GM21423 (cell line): ENCODE measurements at regions not wholly inside any gene's neighbourhood (a gene's known extent, or its start where the extent isn't known, plus 50 kb on each side); places are given as distances from the start of the nearest gene placed in this dataset.
"Not testable (repeated sequence)": the region's sequence is repeated elsewhere in the genome, so short reads cannot be mapped to it uniquely, and the experiment has no call there.

Experiments used
- ATAC-seq: cut with Tn5 transposase; IDR thresholded peaks from one replicate; pipeline ENCODE4 v1.9.1; 2021; ENCODE audit warnings: mild to moderate bottlenecking, moderate library complexity; ENCODE audit not compliant: unreplicated experiment

DNA sequence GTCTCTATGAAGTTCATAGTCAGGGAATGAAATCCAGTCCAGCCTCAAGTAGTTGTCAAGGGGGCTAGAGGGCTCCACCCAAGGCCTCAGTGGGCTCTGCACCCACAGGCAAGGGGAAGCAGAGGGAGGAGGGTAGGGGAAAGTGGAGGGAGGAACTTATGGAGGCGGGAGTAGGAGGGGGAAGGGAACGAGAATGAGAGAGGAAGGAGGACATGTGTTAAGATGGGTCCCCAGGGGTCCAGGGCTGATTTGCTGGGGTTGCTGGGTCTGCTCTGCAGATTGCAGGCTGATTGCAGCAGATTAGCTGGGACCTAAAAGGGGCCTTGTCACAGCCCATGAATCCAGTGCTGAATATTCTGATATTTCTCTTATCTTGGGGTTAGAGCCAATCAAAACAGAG is 166.9 kb upstream of the IL12B start:
- ATAC-seq: no peak

DNA sequence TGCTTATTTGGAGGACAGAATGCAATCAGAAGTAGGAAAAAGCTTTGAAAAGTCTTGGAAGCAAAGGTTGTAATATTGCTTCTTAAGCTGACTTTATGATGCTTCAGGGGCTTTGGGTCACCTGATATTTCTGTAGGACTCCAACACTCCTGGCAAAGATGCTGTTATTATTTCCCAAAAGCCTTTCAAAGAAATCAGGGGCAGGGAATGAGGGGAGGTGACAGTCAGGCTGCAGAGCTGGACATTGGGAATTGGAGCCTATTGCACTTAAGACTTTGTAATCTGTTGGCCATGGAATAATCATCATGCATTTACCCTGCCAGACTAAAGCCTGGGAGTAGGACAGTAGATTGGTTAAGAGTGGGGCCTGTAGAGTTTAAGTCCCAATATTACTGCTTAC is 168.3 kb upstream of the IL12B start:
- no peak for ATAC-seq

DNA sequence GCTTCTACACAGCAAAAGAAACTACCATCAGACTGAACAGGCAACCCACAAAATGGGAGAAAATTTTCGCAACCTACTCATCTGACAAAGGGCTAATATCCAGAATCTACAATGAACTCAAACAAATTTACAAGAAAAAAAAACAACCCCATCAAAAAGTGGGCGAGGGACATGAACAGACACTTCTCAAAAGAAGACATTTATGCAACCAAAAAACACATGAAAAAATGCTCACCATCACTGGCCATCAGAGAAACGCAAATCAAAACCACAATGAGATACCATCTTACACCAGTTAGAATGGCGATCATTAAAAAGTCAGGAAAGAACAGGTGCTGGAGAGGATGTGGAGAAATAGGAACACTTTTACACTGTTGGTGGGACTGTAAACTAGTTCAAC is 171.8 kb upstream of the IL12B start:
- not testable (repeated sequence) for ATAC-seq

DNA sequence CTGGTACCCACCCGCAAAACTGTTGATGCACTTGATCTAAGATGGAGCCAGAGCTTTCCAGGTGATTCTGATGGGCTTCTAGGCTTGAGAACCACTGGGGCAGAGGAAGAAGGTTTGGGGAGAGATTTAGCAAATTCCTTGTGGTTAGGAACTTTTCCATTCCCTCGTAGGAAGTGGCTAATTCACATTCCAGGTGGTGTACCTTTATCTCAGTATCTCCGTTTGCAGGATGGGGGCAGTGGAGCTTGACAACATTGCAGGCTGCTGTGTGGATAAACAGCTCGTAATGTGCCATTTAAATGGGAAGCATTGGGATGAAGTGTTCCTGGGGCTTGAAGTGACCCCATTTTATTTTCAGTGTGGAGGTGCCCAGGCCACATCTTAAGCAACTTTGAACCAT is 172.9 kb upstream of the IL12B start:
- ATAC-seq: no peak

DNA sequence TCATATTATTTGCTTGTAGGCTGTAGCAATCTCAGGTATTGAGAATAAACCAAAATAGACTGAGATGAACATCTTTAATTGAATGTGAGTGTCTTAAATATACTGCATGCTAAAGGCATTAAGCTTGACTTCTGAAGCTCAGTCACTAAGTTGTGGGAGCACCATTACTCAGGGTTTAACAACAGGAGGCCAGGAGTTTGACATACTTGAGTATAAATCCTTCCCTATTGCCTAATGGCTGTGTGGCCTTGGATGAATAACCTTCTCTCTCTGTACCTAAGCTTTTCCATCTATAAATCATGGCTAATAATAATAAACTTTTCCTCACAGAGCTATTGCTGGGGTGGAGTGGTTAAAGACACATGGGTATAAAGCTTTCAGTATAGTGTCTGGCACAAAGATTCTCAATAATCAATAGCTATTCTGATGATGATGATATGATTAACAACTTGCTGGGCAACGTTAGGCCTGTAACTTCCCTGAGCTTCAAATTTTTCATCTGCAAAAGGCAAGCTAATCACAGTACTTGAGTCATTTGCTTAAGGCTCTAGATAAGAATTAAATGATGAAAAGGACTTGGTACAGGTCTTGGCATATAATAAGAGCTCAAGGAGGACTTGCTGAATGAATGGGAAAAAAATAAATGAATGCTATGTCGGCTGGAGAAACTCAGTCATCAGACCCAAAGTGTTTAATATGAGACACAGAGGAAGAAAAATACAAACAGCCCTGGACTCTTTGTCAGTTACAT is 174.0 kb upstream of the IL12B start:
- ATAC-seq: no peak

DNA sequence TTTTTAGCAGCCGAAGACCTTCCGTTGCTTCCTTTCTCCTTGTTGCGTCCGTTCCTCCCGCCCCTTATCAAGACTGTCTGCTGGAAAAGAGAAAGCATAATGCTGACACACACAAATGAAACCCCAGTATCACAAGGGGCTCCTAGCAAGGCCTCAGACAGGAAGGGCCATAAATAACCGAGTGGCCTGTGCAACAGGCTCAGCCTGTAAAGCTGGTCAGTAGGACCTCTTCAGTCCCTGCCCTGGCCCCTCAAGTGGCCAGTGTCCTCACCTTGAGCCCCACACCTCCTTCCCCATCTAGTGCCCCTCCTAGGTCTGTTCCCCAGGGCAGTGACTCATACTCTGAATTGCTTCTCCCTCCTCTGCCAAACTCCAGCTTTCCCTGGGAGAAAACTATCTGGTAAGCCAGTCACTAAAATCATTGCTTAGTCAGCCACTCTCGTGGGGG is 174.6 kb upstream of the IL12B start:
- ATAC-seq: no peak

DNA sequence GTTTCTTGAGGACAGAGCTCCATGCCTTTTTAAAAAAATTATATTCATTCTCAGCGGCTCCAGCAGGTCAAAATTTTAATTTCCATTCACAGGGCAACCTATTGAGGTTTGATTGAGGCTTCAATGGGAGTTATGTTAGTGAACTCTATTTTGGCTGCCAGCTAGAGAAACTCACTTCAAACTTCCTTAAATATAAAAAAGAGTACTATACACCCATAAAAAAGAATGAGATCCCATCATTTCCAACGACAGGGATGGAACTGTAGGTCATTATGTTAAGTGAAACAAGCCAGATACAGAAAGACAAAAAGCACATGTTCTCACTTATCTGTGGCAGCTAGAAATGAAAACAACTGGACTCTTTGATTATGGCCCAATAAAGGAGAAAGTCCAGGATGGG is 176.8 kb upstream of the IL12B start:
- no peak for ATAC-seq

DNA sequence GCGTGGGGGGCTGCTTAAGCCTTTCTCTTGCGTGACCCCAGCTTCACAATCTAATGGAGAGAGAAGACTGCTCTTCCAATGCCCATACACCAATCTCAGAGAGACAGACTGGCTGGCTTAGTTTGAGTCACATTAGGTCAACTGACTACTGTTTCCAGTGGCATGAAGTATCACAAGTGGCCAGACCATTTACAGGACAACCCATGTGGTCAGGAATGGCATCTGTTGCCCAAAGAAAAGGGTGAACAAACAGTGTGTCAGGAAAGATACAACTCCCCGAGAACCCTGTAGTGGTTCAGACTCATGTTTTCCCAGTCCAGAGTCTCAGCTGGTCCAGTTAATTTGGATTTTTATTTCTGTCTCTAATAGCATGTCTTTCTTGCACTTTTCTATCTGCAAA is 177.4 kb upstream of the IL12B start:
- ATAC-seq: no peak

DNA sequence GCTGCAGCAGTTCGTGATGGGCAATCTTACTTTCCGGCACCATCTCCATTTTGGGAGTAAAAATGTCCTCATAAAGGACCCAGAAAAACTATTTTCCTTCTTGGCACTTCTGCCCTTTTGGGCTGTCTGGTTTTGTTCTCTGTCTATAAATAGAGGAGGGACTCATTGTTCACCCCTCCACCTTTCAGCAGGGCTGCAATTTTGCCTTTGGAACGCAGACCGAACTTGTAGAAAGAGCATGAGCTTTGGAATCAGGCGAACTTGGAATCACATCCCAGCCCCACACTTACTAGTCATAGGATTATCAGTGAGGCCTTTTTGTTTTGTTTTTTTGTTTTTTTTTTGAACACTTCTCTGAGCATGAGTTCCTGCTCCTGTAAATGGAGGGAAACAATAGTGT is 178.1 kb upstream of the IL12B start:
- ATAC-seq: no peak

DNA sequence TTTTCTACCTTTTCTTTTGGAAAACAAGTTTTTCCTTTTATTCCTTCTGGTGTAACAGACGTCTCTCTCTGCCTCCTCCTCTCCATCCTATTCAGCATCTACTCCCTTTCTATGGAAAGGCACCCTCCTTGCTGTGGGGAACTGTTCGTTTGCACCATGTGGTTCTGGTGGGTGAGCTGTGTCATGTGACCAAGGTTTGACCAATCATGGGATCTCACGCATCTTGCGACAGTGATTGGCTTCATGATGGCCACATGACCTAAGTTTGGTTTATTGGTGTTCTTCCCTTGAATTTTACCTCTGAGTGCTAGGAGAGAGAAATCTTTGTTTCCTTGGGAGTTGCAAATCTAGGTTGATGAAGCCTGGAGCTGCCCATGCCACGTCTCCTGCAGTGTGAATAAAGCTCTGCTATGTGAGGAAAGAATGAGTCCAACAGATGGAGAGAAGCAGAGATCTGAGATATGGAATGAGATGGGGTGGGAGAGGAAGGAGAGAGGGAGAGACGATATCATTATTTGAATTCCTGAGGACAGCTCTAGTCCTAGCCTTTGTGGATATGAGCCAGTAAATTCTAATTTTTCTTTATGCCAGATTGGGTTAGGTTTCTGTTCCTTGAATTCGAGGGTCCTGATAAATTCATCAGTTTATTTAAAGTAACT is 178.8 kb upstream of the IL12B start:
- no peak for ATAC-seq

DNA sequence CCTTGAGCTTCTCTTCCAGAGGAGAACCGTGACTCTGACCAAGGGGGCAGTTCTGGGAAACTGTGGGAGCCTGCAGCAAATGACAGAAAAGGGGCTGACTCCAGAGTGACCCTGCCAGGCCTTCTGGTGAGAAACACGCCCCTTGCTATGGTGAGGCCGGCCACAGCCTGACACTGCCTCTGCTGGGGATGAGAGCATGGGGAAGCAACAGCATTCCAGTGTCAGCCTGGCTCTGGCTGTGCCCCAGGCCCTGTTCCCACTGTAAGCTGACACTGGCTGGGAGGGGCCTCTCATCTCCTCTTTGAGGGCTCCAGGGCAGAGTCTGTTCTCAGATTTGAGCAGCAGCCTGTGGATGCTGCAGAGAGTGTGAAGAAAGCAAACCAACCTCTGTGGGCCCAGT is 180.0 kb upstream of the IL12B start:
- no peak for ATAC-seq

DNA sequence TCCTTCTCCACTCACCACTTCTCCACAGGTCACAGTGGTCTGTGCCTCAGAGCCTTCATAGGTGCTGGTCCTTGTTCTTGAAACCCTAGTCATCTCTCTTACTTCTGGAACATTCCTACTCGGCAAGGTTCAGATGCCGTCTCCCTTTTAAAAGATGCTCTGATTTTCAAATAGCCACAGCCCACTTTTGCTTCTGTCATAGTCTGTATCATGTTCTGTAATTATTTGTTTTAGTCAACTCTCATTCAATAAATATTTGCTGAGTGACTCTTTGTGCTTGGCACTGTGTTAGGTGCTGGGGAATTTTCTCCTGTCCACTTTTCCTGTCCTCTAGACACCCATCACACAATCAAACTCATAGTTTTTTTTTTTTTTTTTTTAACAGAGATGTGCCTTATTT is 181.3 kb upstream of the IL12B start:
- ATAC-seq: no peak

DNA sequence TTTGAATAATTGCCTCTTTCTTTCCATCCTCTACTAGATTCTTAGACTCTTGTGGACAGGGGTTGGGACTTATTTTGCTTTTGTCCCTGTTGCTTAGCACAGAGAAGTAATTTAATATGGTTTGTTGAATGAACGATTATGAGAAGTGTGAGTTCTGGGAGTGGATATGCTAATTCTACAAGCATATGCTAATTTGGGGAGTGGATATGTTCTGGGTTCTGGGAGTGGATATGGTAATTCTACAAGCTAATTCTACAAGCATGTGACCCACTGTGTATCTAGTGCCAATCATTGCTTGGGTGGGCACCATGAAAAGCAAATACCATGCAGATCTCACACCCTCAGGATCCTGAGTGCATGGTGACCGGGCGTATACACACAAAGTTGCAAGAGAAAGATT is 181.8 kb upstream of the IL12B start:
- no peak for ATAC-seq

DNA sequence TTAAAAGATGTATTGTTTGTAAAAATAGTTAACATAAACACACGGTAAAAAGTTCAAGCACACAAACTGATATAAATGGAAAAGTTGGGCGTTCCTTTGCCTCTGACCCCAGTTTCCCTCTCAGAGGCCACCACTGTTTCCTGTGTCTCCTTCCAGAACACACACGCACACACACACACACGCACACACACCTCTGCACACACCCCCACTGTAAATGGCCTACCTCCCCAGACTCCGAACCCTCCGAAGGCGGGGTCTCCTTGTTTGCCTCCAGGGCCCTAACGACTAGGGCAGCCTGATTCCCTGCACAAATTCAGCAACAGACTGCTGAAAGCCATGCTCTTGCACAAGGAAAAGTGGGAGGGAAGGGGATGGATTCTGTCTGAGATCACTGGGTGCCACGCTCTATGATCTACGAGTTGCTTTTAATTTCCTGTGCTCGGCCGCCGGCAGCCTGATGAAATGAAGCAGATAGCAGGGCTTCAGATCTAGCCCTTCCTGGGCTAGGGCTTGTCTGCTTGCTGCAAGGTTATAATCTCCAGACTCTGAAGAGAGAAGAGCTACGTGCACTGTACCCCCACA is 184.0 kb upstream of the IL12B start:
- no peak for ATAC-seq

DNA sequence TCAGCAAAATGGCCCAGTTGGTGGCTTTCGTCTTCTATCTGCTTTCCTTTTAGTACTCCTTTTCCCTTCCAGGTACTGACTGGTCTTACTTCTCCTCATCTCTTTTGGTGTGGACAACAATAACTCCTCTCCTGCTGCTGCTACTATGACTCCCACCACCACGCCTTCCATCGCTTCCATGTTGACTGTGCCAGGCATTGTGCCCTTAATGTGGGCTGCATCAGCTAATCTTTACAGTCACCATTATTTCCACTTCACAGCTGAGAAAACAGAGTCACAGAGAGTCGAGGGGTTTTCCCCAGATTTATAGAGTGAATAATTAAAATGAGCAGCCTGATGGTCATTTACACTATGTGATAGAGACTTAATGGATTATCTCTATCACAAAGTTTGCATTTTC is 184.9 kb upstream of the IL12B start:
- no peak for ATAC-seq

DNA sequence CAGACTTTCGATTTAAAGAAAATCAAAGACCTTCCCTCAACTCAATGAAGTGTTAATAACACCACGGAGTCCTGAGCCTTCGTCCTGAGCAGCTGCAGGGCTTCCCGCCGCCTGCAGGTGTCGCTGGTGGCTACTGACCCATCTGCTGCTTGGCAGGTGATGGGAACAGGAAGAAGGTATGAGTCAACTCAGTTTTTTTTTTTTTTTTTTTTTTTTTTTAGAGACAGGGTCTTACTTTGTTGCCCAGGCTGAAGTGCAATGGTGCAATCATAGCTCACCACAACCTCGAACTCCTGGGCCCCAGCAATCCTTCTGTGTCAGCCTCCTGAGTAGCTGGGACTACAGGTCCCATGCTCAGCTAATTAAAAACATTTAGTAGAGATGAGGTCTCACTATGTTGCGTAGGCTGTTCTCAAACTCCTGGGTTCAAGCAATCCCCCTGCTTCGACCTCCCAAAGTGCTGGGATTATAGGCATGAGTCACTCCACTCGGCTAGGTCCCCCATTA is 185.7 kb upstream of the IL12B start:
- ATAC-seq: peak; percentile 86

DNA sequence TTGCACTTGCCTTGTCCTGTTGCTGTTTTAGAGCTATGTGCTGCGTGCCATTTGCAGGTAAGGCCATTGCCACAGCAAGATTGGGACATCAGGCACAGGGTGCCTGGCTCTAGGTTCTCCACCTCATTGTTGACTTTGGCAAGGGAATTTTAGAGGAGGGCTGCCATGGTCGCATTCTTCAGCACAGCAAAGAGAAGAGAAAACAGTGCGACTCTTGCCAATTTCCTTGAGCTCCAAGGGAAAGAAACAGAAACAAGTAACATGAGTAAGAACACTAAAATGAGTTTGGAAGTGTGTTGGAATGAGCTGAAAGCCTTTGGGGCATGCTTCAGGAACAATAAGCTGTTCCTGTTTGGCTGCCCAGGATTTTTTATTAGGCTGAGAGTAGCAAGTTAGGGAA is 188.1 kb upstream of the IL12B start:
- ATAC-seq: no peak

DNA sequence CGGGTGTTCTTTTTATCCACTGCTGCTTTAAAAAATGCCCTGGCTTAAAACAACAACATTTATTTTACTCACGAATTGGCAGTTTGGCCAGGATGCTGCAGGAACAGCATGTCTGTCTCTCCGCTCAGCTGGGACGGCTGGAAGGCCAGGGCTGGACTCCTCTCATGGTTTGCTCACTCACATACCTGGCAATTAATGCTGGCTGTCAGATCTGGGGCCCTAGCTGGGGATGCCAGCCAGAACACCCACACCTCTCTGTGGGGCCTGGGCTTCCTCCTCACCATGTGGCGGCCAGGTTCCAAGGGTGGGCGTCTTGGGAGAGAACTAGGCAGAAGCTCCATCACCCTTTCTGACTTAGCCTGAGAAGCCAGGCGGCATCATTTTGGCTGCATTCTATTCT is 189.1 kb upstream of the IL12B start:
- no peak for ATAC-seq

DNA sequence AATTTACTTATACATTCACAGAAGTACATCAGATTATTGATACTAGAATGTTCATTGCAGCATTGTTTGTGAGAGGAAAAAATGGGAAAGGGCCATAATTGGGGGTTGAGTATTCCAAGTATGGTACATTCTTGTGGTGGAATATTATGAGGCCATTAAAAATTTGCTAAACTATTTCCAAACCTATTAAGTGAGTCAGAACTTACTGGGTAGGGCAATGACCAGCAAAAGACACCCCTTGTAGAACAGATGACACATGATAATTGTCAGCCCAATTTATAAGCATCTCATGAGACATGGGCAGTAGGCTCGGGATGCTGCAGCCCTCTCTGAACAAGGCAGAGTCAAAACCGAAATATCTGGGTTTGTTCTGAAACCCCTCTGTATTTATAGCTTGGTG is 192.6 kb upstream of the IL12B start:
- no peak for ATAC-seq

DNA sequence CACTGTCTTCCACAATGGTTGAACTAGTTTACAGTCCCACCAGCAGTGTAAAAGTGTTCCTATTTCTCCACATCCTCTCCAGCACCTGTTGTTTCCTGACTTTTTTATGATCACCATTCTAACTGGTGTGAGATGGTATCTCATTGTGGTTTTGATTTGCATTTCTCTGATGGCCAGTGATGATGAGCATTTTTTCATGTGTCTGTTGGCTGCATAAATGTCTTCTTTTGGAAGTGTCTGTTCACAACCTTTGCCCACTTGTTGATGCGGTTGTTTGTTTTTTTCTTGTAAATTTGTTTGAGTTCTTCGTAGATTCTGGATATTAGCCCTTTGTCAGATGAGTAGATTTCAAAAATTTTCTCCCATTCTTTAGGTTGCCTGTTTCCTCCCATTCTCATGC is 194.0 kb upstream of the IL12B start:
- ATAC-seq: not testable (repeated sequence)

DNA sequence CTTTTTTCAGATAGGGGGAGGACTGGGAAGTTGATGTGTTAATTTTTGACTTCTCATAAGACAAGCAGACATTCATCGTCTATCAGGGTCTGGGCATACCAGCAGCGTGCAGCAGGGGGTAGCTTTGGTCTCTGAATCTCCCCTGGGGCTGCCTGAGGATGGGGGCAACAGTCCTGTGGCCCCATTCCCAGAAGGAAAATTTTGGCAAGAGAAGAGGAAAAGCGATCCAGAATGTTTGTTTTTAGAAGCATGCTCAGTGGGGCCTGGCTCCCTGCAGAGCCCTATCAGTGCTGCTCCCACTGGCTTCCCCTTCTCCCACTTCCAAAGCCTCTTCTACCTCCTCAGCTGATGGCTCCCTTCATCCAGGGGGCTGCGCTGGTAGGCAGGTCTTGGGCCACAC is 194.8 kb upstream of the IL12B start:
- ATAC-seq: no peak

DNA sequence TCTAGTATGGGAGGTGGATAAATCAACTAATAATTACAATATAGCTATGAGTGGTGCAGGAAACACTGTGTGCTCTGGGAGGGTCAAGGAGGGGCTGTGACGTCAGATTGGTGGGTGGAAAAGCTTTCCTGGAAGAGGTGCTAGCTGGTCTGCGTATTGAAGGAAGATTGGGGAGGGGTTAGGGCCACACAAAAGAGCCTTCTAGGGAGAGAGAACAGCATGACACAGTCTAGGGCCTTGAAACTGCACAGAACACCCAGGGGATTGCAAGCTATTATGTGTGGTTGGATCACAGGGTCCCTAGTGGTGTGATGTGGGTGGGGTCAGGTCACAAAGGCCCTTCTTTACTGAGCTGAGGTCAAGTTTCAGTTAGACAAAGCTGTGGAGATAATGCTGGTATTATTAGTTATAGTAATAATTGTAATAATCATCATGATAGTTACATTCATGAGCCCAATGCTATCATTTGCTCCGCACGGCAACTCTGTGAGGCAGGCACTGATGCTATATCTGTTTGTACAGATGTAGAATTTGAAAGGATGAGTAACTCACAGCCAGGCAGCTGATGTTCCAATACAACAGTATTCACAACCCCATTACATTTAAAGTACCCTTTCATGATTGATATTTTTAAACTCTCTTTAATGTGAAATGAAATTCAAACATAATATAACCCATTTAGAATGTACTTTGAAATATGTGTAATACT is 197.4 kb upstream of the IL12B start:
- ATAC-seq: no peak
